ENCODE measurements at regions not wholly inside any gene's neighbourhood (a gene's known extent, or its start where the extent isn't known, plus 50 kb on each side); places are given as distances from the start of the nearest gene placed in this dataset.

DNA sequence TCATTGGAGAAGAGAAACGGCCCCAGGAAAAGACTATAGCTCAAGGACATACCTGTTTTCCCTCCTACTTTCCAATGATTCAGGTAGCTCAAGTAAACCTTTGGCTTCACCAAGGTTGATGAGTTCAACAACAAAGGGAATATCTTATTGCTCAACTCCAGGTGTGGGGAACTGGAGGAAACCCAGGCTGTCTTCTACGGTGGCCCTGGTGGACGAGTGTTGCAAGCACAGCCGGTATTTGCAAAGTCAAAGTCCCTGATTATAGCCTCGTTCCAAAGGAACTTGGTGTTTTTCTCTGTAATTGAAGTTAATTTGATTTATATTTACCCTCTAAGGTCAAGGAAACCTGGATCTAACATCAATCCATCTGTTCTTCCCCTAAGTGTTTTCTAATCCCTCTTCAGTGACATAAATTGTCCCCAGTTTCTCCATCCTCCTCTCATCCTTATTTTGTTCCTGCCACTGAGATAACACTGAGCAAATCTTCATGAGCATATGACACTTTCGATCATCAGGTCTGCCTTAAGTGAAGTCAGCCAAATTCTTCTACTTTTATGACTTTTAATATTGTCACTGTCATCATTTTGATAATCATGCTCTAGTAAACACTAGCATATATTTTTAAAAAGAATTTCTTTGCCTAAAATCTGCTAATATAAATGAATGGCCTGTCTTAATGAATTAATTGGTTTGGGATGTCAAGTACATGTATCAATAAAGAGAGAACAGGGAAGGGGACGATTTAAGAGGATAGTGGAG is 174.6 kb upstream of the TBX3 start:
- intact Hi-C loops (cut with micrococcal nuclease) (no loop called here), in situ Hi-C loops (cut with MboI) (no loop called here)
- Histone ChIP-seq H3K4me3 (no peak overlapping the region), H3K79me2 (ENCODE audit: control insufficient read depth, insufficient read depth, low read length) (no peaks in the 10 kb centered on the region), H3K4me2 (ENCODE audit: insufficient read depth, low read length) (no peak overlapping the region), H3K9me1 (ENCODE audit: control insufficient read depth, insufficient read depth, low read length) (no peaks in the 10 kb centered on the region), H3K9ac (ENCODE audit: insufficient read depth in 1 of 2, low read depth in 2 of 2, low read length in 2 of 2) (no peak overlapping the region), H3K4me1 (replicated peaks in 1 of 2; ENCODE audit: control insufficient read depth in 2 of 2, insufficient read depth in 2 of 2, low read length in 2 of 2) (no peaks in the 10 kb centered on the region), H3K27me3 (ENCODE audit: control insufficient read depth in 2 of 2, insufficient read depth in 2 of 2, low read length in 2 of 2) (no peaks in the 10 kb centered on the region), H3K36me3 (ENCODE audit: control insufficient read depth, insufficient read depth, low read length) (no peaks in the 10 kb centered on the region), H3K27ac (ENCODE audit: extremely low read depth, low read depth, low read length) (no peak overlapping the region), H4K20me1 (replicated peaks; ENCODE audit: control insufficient read depth, insufficient read depth, low read length) (no peaks in the 10 kb centered on the region), H2AFZ (ENCODE audit: low read depth, low read length) (no peak overlapping the region), H3K9me3 (replicated peaks; ENCODE audit: control insufficient read depth, insufficient read depth, low read depth, low read length) (no peaks in the 10 kb centered on the region)
- ATAC-seq (no peak), FAIRE-seq (no peak), DNase-seq (ENCODE audit: extremely low read depth in 1 of 4, low spot score in 3 of 4) (peak in 2 of 4 experiments; percentile 24 to 27)
- ChIA-PET CTCF (ENCODE audit: low intra/inter-chr PET ratio) (no interaction called here), POLR2A (no interaction called here)
- no TSS peak for BruUV-seq (replicated peaks)
- 3% methylated on average over 7 of the region's 7 CpGs for WGBS (ENCODE audit: insufficient coverage, low coverage, missing lambda C conversion rate)
- TF ChIP-seq PML (IDR thresholded peaks at IDR 0.05; ENCODE audit: low read length) (no peak), GABPB1 (CRISPR knock-in tag; IDR thresholded peaks at IDR 0.05) (no peak), RBM39 (optimal IDR thresholded peaks at IDR 0.05; ENCODE audit: low read depth, low read length) (no peak), FOXJ2 (tag; IDR thresholded peaks at IDR 0.05) (no peak), NCOA1 (IDR thresholded peaks at IDR 0.05; ENCODE audit: low read depth) (no peak), ZBED1 (IDR thresholded peaks at IDR 0.05) (no peak), MCM2 (IDR thresholded peaks at IDR 0.05; ENCODE audit: low read depth) (no peak), ZNF146 (CRISPR knock-in tag; IDR thresholded peaks at IDR 0.05; ENCODE audit: unreplicated experiment) (no peak), GATAD2A (IDR thresholded peaks at IDR 0.05) (no peak), KDM2B (CRISPR knock-in tag; IDR thresholded peaks at IDR 0.05) (no peak)
- TF ChIP-seq, protein P1, sequence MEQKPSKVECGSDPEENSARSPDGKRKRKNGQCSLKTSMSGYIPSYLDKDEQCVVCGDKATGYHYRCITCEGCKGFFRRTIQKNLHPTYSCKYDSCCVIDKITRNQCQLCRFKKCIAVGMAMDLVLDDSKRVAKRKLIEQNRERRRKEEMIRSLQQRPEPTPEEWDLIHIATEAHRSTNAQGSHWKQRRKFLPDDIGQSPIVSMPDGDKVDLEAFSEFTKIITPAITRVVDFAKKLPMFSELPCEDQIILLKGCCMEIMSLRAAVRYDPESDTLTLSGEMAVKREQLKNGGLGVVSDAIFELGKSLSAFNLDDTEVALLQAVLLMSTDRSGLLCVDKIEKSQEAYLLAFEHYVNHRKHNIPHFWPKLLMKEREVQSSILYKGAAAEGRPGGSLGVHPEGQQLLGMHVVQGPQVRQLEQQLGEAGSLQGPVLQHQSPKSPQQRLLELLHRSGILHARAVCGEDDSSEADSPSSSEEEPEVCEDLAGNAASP (IDR thresholded peaks at IDR 0.05), result no peak
- TF ChIP-seq, protein P2, sequence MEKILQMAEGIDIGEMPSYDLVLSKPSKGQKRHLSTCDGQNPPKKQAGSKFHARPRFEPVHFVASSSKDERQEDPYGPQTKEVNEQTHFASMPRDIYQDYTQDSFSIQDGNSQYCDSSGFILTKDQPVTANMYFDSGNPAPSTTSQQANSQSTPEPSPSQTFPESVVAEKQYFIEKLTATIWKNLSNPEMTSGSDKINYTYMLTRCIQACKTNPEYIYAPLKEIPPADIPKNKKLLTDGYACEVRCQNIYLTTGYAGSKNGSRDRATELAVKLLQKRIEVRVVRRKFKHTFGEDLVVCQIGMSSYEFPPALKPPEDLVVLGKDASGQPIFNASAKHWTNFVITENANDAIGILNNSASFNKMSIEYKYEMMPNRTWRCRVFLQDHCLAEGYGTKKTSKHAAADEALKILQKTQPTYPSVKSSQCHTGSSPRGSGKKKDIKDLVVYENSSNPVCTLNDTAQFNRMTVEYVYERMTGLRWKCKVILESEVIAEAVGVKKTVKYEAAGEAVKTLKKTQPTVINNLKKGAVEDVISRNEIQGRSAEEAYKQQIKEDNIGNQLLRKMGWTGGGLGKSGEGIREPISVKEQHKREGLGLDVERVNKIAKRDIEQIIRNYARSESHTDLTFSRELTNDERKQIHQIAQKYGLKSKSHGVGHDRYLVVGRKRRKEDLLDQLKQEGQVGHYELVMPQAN (IDR thresholded peaks at IDR 0.05; ENCODE audit: borderline replicate concordance), result no peak
- TF ChIP-seq, protein P3, sequence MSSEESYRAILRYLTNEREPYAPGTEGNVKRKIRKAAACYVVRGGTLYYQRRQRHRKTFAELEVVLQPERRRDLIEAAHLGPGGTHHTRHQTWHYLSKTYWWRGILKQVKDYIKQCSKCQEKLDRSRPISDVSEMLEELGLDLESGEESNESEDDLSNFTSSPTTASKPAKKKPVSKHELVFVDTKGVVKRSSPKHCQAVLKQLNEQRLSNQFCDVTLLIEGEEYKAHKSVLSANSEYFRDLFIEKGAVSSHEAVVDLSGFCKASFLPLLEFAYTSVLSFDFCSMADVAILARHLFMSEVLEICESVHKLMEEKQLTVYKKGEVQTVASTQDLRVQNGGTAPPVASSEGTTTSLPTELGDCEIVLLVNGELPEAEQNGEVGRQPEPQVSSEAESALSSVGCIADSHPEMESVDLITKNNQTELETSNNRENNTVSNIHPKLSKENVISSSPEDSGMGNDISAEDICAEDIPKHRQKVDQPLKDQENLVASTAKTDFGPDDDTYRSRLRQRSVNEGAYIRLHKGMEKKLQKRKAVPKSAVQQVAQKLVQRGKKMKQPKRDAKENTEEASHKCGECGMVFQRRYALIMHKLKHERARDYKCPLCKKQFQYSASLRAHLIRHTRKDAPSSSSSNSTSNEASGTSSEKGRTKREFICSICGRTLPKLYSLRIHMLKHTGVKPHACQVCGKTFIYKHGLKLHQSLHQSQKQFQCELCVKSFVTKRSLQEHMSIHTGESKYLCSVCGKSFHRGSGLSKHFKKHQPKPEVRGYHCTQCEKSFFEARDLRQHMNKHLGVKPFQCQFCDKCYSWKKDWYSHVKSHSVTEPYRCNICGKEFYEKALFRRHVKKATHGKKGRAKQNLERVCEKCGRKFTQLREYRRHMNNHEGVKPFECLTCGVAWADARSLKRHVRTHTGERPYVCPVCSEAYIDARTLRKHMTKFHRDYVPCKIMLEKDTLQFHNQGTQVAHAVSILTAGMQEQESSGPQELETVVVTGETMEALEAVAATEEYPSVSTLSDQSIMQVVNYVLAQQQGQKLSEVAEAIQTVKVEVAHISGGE (CRISPR knock-in tag; IDR thresholded peaks at IDR 0.05), result no peak
- TF ChIP-seq, protein P4, sequence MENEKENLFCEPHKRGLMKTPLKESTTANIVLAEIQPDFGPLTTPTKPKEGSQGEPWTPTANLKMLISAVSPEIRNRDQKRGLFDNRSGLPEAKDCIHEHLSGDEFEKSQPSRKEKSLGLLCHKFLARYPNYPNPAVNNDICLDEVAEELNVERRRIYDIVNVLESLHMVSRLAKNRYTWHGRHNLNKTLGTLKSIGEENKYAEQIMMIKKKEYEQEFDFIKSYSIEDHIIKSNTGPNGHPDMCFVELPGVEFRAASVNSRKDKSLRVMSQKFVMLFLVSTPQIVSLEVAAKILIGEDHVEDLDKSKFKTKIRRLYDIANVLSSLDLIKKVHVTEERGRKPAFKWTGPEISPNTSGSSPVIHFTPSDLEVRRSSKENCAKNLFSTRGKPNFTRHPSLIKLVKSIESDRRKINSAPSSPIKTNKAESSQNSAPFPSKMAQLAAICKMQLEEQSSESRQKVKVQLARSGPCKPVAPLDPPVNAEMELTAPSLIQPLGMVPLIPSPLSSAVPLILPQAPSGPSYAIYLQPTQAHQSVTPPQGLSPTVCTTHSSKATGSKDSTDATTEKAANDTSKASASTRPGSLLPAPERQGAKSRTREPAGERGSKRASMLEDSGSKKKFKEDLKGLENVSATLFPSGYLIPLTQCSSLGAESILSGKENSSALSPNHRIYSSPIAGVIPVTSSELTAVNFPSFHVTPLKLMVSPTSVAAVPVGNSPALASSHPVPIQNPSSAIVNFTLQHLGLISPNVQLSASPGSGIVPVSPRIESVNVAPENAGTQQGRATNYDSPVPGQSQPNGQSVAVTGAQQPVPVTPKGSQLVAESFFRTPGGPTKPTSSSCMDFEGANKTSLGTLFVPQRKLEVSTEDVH (IDR thresholded peaks at IDR 0.05; ENCODE audit: low read depth, partially characterized antibody), result no peak

Data from K562 (cell line).